H1 (cell line): ENCODE measurements at regions not wholly inside any gene's neighbourhood (a gene's known extent, or its start where the extent isn't known, plus 50 kb on each side); places are given as distances from the start of the nearest gene placed in this dataset.
"Not testable (repeated sequence)": the region's sequence is repeated elsewhere in the genome, so short reads cannot be mapped to it uniquely, and the experiment has no call there.

ENCODE experiments used
- CTCF ChIA-PET: fragments of 300-600 bp; sonication (Branson Sonifier 250); formaldehyde crosslinking; loops from one replicate; lab custom pipeline; 2021; ENCODE audit not compliant: partially characterized antibody; lab: Charles Lee
- POLR2A ChIA-PET: fragments of 300-600 bp; sonication (Branson Sonifier 250); formaldehyde crosslinking; loops from one replicate; lab custom pipeline; 2021; ENCODE audit warnings: inconsistent platforms; ENCODE audit not compliant: partially characterized antibody; lab: Charles Lee
- DNase-seq, 2 experiments: peaks; one replicate each; pipeline versions ENCODE4 v3.0.0 to v3.0.0-alpha.2; 2010 to 2022; ENCODE audit warnings: low spot score in 2 of 2, low read depth in 1 of 2, mixed read lengths in 1 of 2
- FAIRE-seq: peaks from 2 replicates; lab custom pipeline; 2011; peaks lifted over from hg19 to GRCh38; lab: Jason Lieb, UNC
- H2AFZ ChIP-seq: 2 replicates; pipeline ENCODE4 v1.8.1; 2012; ENCODE audit warnings: low read length, inconsistent platforms
- H2AK5ac ChIP-seq: 2 replicates; pipeline ENCODE4 v1.6.1; 2013; ENCODE audit warnings: low read depth, low read length
- H2BK120ac ChIP-seq: replicated peaks from 2 replicates; pipeline ENCODE3; 2013; ENCODE audit warnings: low read depth, low read length, inconsistent platforms
- H2BK12ac ChIP-seq: 2 replicates; pipeline ENCODE4 v1.6.1; 2013; ENCODE audit warnings: low read depth, low read length
- H2BK15ac ChIP-seq: 2 replicates; pipeline ENCODE4 v1.6.1; 2013; ENCODE audit warnings: low read length
- H2BK20ac ChIP-seq: 2 replicates; pipeline ENCODE4 v1.6.1; 2013; ENCODE audit warnings: low read length
- H2BK5ac ChIP-seq: 2 replicates; pipeline ENCODE4 v1.6.1; 2013; ENCODE audit warnings: low read depth, low read length
- H3K14ac ChIP-seq: 2 replicates; pipeline ENCODE4 v1.6.1; 2013; ENCODE audit warnings: inconsistent platforms; ENCODE audit not compliant: insufficient read length
- H3K18ac ChIP-seq: 2 replicates; pipeline ENCODE4 v1.6.1; 2013; ENCODE audit warnings: low read length; ENCODE audit errors: extremely low read depth
- H3K23ac ChIP-seq: 2 replicates; pipeline ENCODE4 v1.6.1; 2013; ENCODE audit warnings: inconsistent platforms; ENCODE audit not compliant: insufficient read length
- H3K23me2 ChIP-seq: 2 replicates; pipeline ENCODE4 v1.6.1; 2013; ENCODE audit warnings: low read depth, low read length
- H3K27ac ChIP-seq: 2 replicates; pipeline ENCODE4 v1.6.1; 2011; ENCODE audit warnings: low read depth, low read length, inconsistent platforms
- H3K27me3 ChIP-seq, 4 experiments: replicated peaks in 1 of 4; 1 replicate in 1 of 4; 2 replicates in 3 of 4; pipeline versions ENCODE4 v1.6.1 to v1.8.1; 2011 to 2013; ENCODE audit warnings: low read length in 3 of 4, mild to moderate bottlenecking in 3 of 4, inconsistent platforms in 2 of 4, mixed read lengths in 2 of 4, moderate library complexity in 1 of 4; ENCODE audit not compliant: control insufficient read depth in 3 of 4, insufficient read depth in 3 of 4; ENCODE audit errors: extremely low read depth in 1 of 4
- H3K36me3 ChIP-seq, 4 experiments: 2 replicates each; pipeline versions ENCODE4 v1.6.1 to v1.8.1; 2011 to 2013; ENCODE audit warnings: mild to moderate bottlenecking in 4 of 4, low read length in 3 of 4, moderate library complexity in 2 of 4, control low read depth in 1 of 4, inconsistent platforms in 1 of 4; ENCODE audit not compliant: insufficient read depth in 4 of 4, control insufficient read depth in 2 of 4
- H3K4ac ChIP-seq: replicated peaks from 2 replicates; pipeline ENCODE3; 2013; ENCODE audit warnings: low read length, low read depth, mixed read lengths, inconsistent platforms; ENCODE audit not compliant: insufficient read length
- H3K4me1 ChIP-seq, 4 experiments: replicated peaks in 1 of 4; 1 replicate in 1 of 4; 2 replicates in 3 of 4; pipeline versions ENCODE4 v1.6.1 to v1.8.1; 2011 to 2013; ENCODE audit warnings: low read length in 3 of 4, inconsistent platforms in 2 of 4, mixed read lengths in 1 of 4; ENCODE audit not compliant: insufficient read depth in 4 of 4, control insufficient read depth in 3 of 4
- H3K4me2 ChIP-seq, 2 experiments: 2 replicates each; pipeline versions ENCODE4 v1.6.1 to v1.8.1; 2011 to 2013; ENCODE audit warnings: low read depth in 2 of 2, low read length in 2 of 2, control low read depth in 1 of 2, inconsistent platforms in 1 of 2, mild to moderate bottlenecking in 1 of 2; ENCODE audit not compliant: insufficient read depth in 1 of 2
- H3K4me3 ChIP-seq, 4 experiments: fragments of 200-600, 300-600 bp in 1 of 4; sonication (generic), shearing (Covaris generic), sonication (Bioruptor Twin) in 1 of 4; 2 replicates each; pipeline versions ENCODE4 v1.5.1 to v1.8.1; 2011 to 2016; ENCODE audit warnings: low read length in 4 of 4, low read depth in 3 of 4, control low read depth in 2 of 4, inconsistent platforms in 2 of 4, mild to moderate bottlenecking in 2 of 4, mixed read lengths in 1 of 4, moderate library complexity in 1 of 4; ENCODE audit not compliant: insufficient read depth in 2 of 4; ENCODE audit errors: extremely low read depth in 1 of 4
- H3K56ac ChIP-seq: replicated peaks from 2 replicates; pipeline ENCODE3; 2013; ENCODE audit warnings: low read depth, mild to moderate bottlenecking, mixed read lengths, low read length, inconsistent platforms; ENCODE audit not compliant: insufficient read length
- H3K79me1 ChIP-seq: 2 replicates; pipeline ENCODE4 v1.6.1; 2013; ENCODE audit warnings: low read depth, low read length, control low read depth
- H3K79me2 ChIP-seq, 2 experiments: 2 replicates each; pipeline versions ENCODE4 v1.6.1 to v1.8.1; 2012 to 2013; ENCODE audit warnings: low read length in 2 of 2, mild to moderate bottlenecking in 2 of 2, inconsistent platforms in 1 of 2; ENCODE audit not compliant: insufficient read depth in 2 of 2, control insufficient read depth in 1 of 2
- H3K9ac ChIP-seq, 4 experiments: replicated peaks in 1 of 4; 1 replicate in 1 of 4; 2 replicates in 3 of 4; pipeline versions ENCODE4 v1.6.1 to v1.8.1; 2011 to 2013; ENCODE audit warnings: low read depth in 3 of 4, low read length in 3 of 4, control low read depth in 2 of 4, mild to moderate bottlenecking in 2 of 4, moderate library complexity in 2 of 4, inconsistent platforms in 1 of 4; ENCODE audit errors: extremely low read depth in 1 of 4
- H3K9me3 ChIP-seq, 2 experiments: 2 replicates each; pipeline versions ENCODE4 v1.6.1 to v1.8.1; 2012 to 2013; ENCODE audit warnings: mild to moderate bottlenecking in 2 of 2, moderate library complexity in 2 of 2, control low read depth in 1 of 2, inconsistent platforms in 1 of 2, low read depth in 1 of 2, low read length in 1 of 2, mixed read lengths in 1 of 2; ENCODE audit not compliant: insufficient read depth in 2 of 2
- H4K20me1 ChIP-seq, 2 experiments: replicated peaks in 1 of 2; 2 replicates each; pipeline versions ENCODE3 to v1.8.1; 2011 to 2013; ENCODE audit warnings: inconsistent platforms in 2 of 2, low read length in 2 of 2, mild to moderate bottlenecking in 1 of 2; ENCODE audit not compliant: insufficient read depth in 2 of 2, control insufficient read depth in 1 of 2
- H4K5ac ChIP-seq: 2 replicates; pipeline ENCODE4 v1.6.1; 2013; ENCODE audit warnings: low read length, low read depth, mixed read lengths, inconsistent platforms; ENCODE audit not compliant: insufficient read length
- H4K8ac ChIP-seq: 2 replicates; pipeline ENCODE4 v1.8.0; 2013; ENCODE audit warnings: mild to moderate bottlenecking, moderate library complexity, low read length, inconsistent platforms; ENCODE audit not compliant: insufficient read depth; ENCODE audit errors: extremely low read depth
- H4K91ac ChIP-seq: replicated peaks from 2 replicates; pipeline ENCODE3; 2013; ENCODE audit warnings: low read length, mixed read lengths, inconsistent platforms; ENCODE audit not compliant: insufficient read length
- WGBS, 2 experiments: shearing (Covaris generic) in 1 of 2; methylation state at CpG; one replicate each; pipeline versions ENCODE4 v1.1.6 to v1.1.7; 2013 to 2015; ENCODE audit warnings: low lambda C conversion rate in 2 of 2, mixed read lengths in 2 of 2, inconsistent platforms in 1 of 2, low coverage in 1 of 2, missing lambda C conversion rate in 1 of 2; ENCODE audit not compliant: insufficient replicate concordance in 2 of 2, insufficient coverage in 1 of 2, insufficient read length in 1 of 2; ENCODE audit errors: extremely low coverage in 1 of 2, missing lambda C conversion rate in 1 of 2; 5-methylcytosine and 5-hydroxymethylcytosine counted together

- H2BK5ac ChIP-seq, H3K9ac ChIP-seq, POLR2A ChIA-PET, H2BK12ac ChIP-seq, H4K20me1 ChIP-seq, DNase-seq, H3K79me2 ChIP-seq, H3K18ac ChIP-seq, FAIRE-seq, H4K8ac ChIP-seq, H2AFZ ChIP-seq, H3K79me1 ChIP-seq, H3K23me2 ChIP-seq, H3K27ac ChIP-seq, H3K14ac ChIP-seq, H2BK20ac ChIP-seq, H4K91ac ChIP-seq, H4K5ac ChIP-seq, H2BK15ac ChIP-seq, H3K4ac ChIP-seq, H3K4me3 ChIP-seq, H2AK5ac ChIP-seq, H3K4me1 ChIP-seq, H3K9me3 ChIP-seq, H3K27me3 ChIP-seq, H3K36me3 ChIP-seq, H3K56ac ChIP-seq, H3K4me2 ChIP-seq, H2BK120ac ChIP-seq, H3K23ac ChIP-seq: not testable (repeated sequence)
- CTCF ChIA-PET, result interaction anchor here (0.5 to 0.6 kb wide), 2 partner anchors 76 to 267 kb away, joined by 3 to 5 read pairs; no protein-coding TSS in a partner anchor
- WGBS, 2 experiments, result 92% methylated on average over 5 of the region's 5 CpGs; no CpG with 5 or more reads in 1 of the 2 experiments
These were observed 83.0 kb downstream of the GRIN2B start for GRCh38 chr12:13898387-13898786.
